ENCODE measurements at regions not wholly inside any gene's neighbourhood (a gene's known extent, or its start where the extent isn't known, plus 50 kb on each side); places are given as distances from the start of the nearest gene placed in this dataset.
"Not testable (repeated sequence)": the region's sequence is repeated elsewhere in the genome, so short reads cannot be mapped to it uniquely, and the experiment has no call there.

DNA sequence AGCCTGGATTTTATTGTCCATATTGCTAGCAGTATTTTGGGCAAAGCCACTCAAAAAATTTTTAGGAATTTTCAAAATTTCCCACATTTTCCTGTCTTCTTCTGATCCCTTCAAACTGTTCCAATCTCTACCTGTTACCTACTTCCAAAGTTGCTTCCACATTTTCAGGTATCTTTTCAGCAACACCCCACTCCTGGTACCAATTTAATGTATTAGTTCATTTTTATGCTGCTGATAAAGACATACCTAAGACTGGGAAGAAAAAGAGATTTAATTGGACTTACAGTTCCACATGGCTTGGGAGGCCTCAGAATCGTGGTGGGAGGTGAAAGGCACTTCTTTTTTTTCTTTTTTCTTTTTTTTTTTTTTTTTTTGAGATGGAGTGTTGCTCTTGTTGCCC, 73.6 kb upstream of the COL1A2 start:
- H3K27ac Mint-ChIP-seq; H3K27me3 Mint-ChIP-seq; H3K36me3 Mint-ChIP-seq; H3K27ac ChIP-seq (ENCODE audit: low read depth, low read length); H3K4me3 ChIP-seq (ENCODE audit: low read length in 2 of 2); intact Hi-C loops (cut with micrococcal nuclease); CTCF ChIA-PET (ENCODE audit: partially characterized antibody); POLR2A ChIA-PET (ENCODE audit: partially characterized antibody); H3K4me1 ChIP-seq (ENCODE audit: insufficient read depth, low read length); H3K4me1 Mint-ChIP-seq; H3K27me3 ChIP-seq (ENCODE audit: insufficient read depth, low read length); H3K36me3 ChIP-seq (ENCODE audit: insufficient read depth, low read length); H3K4me3 Mint-ChIP-seq; DNase-seq; H3K9me3 ChIP-seq (ENCODE audit: control insufficient read depth in 1 of 2, low read length in 2 of 2): not testable (repeated sequence)
- peaks cover 2 to 37% (median 18%) of the 10 kb centered on the region in 8 donors for H3K9me3 Mint-ChIP-seq

GRCh38 chr7:94323844-94324243, 70.9 kb upstream of the COL1A2 start:
- Histone ChIP-seq H3K9me3 (ENCODE audit: control insufficient read depth in 1 of 2, low read length in 2 of 2) (no peaks in the 10 kb centered on the region), H3K27ac (ENCODE audit: low read depth, low read length) (no peak overlapping the region), H3K4me3 (ENCODE audit: low read length in 2 of 2) (no peak overlapping the region), H3K4me1 (ENCODE audit: insufficient read depth, low read length) (no peaks in the 10 kb centered on the region), H3K36me3 (ENCODE audit: insufficient read depth, low read length) (no peaks in the 10 kb centered on the region), H3K27me3 (ENCODE audit: insufficient read depth, low read length) (no peaks in the 10 kb centered on the region)
- DNase-seq: no peak
- Mint-ChIP-seq H3K27ac (no peak overlapping the region), H3K4me3 (no peak overlapping the region), H3K4me1 (no peaks in the 10 kb centered on the region), H3K27me3 (peaks cover 0 to 3% of the 10 kb centered on the region in 2 donors), H3K9me3 (peaks cover 7 to 37% (median 21%) of the 10 kb centered on the region in 8 donors), H3K36me3 (no peaks in the 10 kb centered on the region)
- CTCF ChIA-PET (ENCODE audit: partially characterized antibody): no interaction called here
- intact Hi-C loops (cut with micrococcal nuclease): no loop called here
- POLR2A ChIA-PET (ENCODE audit: partially characterized antibody): no interaction called here

DNA sequence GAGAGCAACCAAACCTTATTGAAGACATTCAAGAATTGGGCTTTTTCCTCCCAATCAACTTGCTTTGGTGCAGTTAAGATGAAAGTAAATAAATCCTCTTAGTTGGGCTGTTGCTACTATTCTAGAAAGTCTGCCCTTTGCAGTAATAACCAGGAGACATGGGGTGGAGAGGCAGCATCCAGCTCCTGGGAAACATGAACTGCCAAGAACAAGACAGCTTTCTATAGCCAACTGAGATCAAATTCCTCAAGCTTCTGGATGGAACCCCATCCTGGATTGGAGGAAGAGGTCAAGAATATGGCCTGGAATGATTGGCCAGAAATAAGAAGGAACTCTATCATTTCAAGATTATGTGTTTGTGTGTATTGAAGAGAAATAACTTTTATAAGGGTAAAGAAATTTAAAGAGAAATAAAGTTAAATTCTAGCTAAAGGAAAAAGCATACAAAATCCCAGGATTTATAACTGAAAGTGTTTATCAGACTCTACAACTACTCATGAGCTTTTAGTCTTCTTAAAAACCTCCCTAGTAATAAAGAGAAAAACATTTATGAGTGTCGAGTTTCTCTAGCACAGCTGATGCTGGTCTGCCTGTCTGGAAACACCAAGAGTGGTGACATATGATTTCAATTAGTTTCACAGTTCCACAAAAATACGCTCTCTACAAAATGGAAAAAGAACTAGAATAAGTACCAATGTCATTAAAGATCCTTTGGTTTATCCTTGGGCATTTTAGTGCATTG, 70.1 kb upstream of the COL1A2 start:
- no peaks in the 10 kb centered on the region for H3K36me3 Mint-ChIP-seq
- no peaks in the 10 kb centered on the region for H3K27me3 ChIP-seq (ENCODE audit: insufficient read depth, low read length)
- DNase-seq: no peak
- ChIA-PET CTCF (ENCODE audit: partially characterized antibody) (no interaction called here), POLR2A (ENCODE audit: partially characterized antibody) (no interaction called here)
- H3K9me3 Mint-ChIP-seq: peaks cover 7 to 32% (median 18%) of the 10 kb centered on the region in 8 donors
- intact Hi-C loops (cut with micrococcal nuclease): no loop called here
- H3K4me3 ChIP-seq (ENCODE audit: low read length in 2 of 2): no peak overlapping the region
- peaks cover 0 to 3% of the 10 kb centered on the region in 2 donors for H3K27me3 Mint-ChIP-seq
- no peak overlapping the region for H3K4me3 Mint-ChIP-seq
- no peak overlapping the region for H3K27ac Mint-ChIP-seq
- no peaks in the 10 kb centered on the region for H3K36me3 ChIP-seq (ENCODE audit: insufficient read depth, low read length)
- no peaks in the 10 kb centered on the region for H3K9me3 ChIP-seq (ENCODE audit: control insufficient read depth in 1 of 2, low read length in 2 of 2)
- H3K27ac ChIP-seq (ENCODE audit: low read depth, low read length): no peak overlapping the region
- H3K4me1 Mint-ChIP-seq: no peaks in the 10 kb centered on the region
- H3K4me1 ChIP-seq (ENCODE audit: insufficient read depth, low read length): no peaks in the 10 kb centered on the region

DNA sequence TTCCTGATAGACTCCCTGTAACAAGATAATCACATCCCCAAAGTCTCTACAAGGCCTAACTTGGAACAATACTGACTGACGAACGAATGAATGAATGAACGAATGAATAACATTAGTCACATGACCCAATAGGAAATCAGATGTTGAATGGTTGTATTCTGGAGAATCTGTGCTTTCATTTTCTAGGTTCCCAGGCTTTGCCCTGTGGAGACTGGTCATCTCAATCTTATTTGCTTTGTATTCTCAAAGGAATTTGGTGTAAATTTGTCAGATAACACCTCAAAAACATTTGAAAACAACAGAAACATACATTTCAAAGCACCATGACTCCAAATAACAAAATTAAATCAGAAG, 69.6 kb upstream of the COL1A2 start:
- H3K27me3 ChIP-seq (ENCODE audit: insufficient read depth, low read length): no peaks in the 10 kb centered on the region
- H3K4me1 ChIP-seq (ENCODE audit: insufficient read depth, low read length): no peaks in the 10 kb centered on the region
- Mint-ChIP-seq H3K36me3 (no peaks in the 10 kb centered on the region), H3K27ac (no peak overlapping the region), H3K9me3 (peaks cover 5 to 26% (median 18%) of the 10 kb centered on the region in 8 donors), H3K4me1 (no peaks in the 10 kb centered on the region), H3K27me3 (peaks cover 0 to 3% of the 10 kb centered on the region in 2 donors), H3K4me3 (no peak overlapping the region)
- ChIA-PET CTCF (ENCODE audit: partially characterized antibody) (no interaction called here), POLR2A (ENCODE audit: partially characterized antibody) (no interaction called here)
- H3K27ac ChIP-seq (ENCODE audit: low read depth, low read length): no peak overlapping the region
- no peaks in the 10 kb centered on the region for H3K9me3 ChIP-seq (ENCODE audit: control insufficient read depth in 1 of 2, low read length in 2 of 2)
- H3K4me3 ChIP-seq (ENCODE audit: low read length in 2 of 2): no peak overlapping the region
- no peaks in the 10 kb centered on the region for H3K36me3 ChIP-seq (ENCODE audit: insufficient read depth, low read length)
- intact Hi-C loops (cut with micrococcal nuclease): no loop called here
- DNase-seq: no peak

- POLR2A ChIA-PET (ENCODE audit: partially characterized antibody): no interaction called here
- H3K9me3 Mint-ChIP-seq: peaks cover 0 to 8% (median 2%) of the 10 kb centered on the region in 8 donors
- no peaks in the 10 kb centered on the region for H3K4me1 Mint-ChIP-seq
- DNase-seq: no peak
- Histone ChIP-seq H3K27me3 (ENCODE audit: insufficient read depth, low read length) (no peaks in the 10 kb centered on the region), H3K4me3 (ENCODE audit: low read length in 2 of 2) (no peak overlapping the region), H3K9me3 (ENCODE audit: control insufficient read depth in 1 of 2, low read length in 2 of 2) (no peaks in the 10 kb centered on the region), H3K36me3 (ENCODE audit: insufficient read depth, low read length) (no peaks in the 10 kb centered on the region), H3K27ac (ENCODE audit: low read depth, low read length) (no peak overlapping the region), H3K4me1 (ENCODE audit: insufficient read depth, low read length) (no peaks in the 10 kb centered on the region)
- intact Hi-C loops (cut with micrococcal nuclease): no loop called here
- CTCF ChIA-PET (ENCODE audit: partially characterized antibody): no interaction called here
- H3K27me3 Mint-ChIP-seq: no peaks in the 10 kb centered on the region
- no peaks in the 10 kb centered on the region for H3K36me3 Mint-ChIP-seq
- no peak overlapping the region for H3K27ac Mint-ChIP-seq
- no peak overlapping the region for H3K4me3 Mint-ChIP-seq
Measured at GRCh38 chr7:94330269-94331020, 64.2 kb upstream of the COL1A2 start.

DNA sequence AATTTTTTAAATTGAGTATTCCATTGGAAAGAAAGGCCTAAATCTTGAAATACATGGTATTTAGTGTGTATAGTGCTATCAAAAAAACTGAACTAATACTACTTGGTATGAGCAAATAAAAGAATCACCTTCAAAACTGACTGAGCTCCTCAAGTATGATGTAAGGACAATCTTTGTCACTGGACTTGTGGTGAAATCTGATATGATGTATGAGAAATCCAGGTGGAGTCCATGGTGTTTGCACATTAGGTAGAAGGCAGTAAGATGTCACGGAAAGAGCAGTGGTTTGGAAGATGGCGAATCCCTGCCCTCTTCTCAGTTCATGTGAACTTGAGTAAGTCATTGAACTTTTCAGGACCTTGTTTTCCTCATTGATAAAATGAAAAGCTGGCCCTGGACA, 62.1 kb upstream of the COL1A2 start:
- Histone ChIP-seq H3K27me3 (ENCODE audit: insufficient read depth, low read length) (no peaks in the 10 kb centered on the region), H3K4me1 (ENCODE audit: insufficient read depth, low read length) (no peaks in the 10 kb centered on the region), H3K36me3 (ENCODE audit: insufficient read depth, low read length) (no peaks in the 10 kb centered on the region), H3K27ac (ENCODE audit: low read depth, low read length) (no peak overlapping the region), H3K9me3 (ENCODE audit: control insufficient read depth in 1 of 2, low read length in 2 of 2) (no peaks in the 10 kb centered on the region), H3K4me3 (ENCODE audit: low read length in 2 of 2) (no peak overlapping the region)
- Mint-ChIP-seq H3K9me3 (peaks cover 0 to 4% (median 1%) of the 10 kb centered on the region in 8 donors), H3K36me3 (no peaks in the 10 kb centered on the region), H3K4me1 (no peaks in the 10 kb centered on the region), H3K27ac (no peak overlapping the region), H3K27me3 (no peaks in the 10 kb centered on the region), H3K4me3 (no peak overlapping the region)
- intact Hi-C loops (cut with micrococcal nuclease): no loop called here
- POLR2A ChIA-PET (ENCODE audit: partially characterized antibody): no interaction called here
- DNase-seq: no peak
- CTCF ChIA-PET (ENCODE audit: partially characterized antibody): no interaction called here

- Mint-ChIP-seq H3K27ac (no peak overlapping the region), H3K9me3 (no peaks in the 10 kb centered on the region), H3K27me3 (peaks cover 0 to 2% of the 10 kb centered on the region in 2 donors), H3K36me3 (no peaks in the 10 kb centered on the region), H3K4me1 (no peaks in the 10 kb centered on the region), H3K4me3 (no peak overlapping the region)
- intact Hi-C loops (cut with micrococcal nuclease): no loop called here
- ChIA-PET POLR2A (ENCODE audit: partially characterized antibody) (no interaction called here), CTCF (ENCODE audit: partially characterized antibody) (no interaction called here)
- Histone ChIP-seq H3K4me1 (ENCODE audit: insufficient read depth, low read length) (no peaks in the 10 kb centered on the region), H3K4me3 (ENCODE audit: low read length in 2 of 2) (no peak overlapping the region), H3K36me3 (ENCODE audit: insufficient read depth, low read length) (no peaks in the 10 kb centered on the region), H3K27ac (ENCODE audit: low read depth, low read length) (no peak overlapping the region), H3K27me3 (ENCODE audit: insufficient read depth, low read length) (no peaks in the 10 kb centered on the region), H3K9me3 (ENCODE audit: control insufficient read depth in 1 of 2, low read length in 2 of 2) (no peaks in the 10 kb centered on the region)
- DNase-seq: no peak
Measured at GRCh38 chr7:94333810-94334209, 60.9 kb upstream of the COL1A2 start.
